Endothelial cell (in vitro differentiated cells): ENCODE measurements at regions not wholly inside any gene's neighbourhood (a gene's known extent, or its start where the extent isn't known, plus 50 kb on each side); places are given as distances from the start of the nearest gene placed in this dataset.

Source experiments
- DNase-seq: peaks from one replicate; pipeline ENCODE4 v3.0.0; 2021; ENCODE audit warnings: low spot score
- H3K27ac Mint-ChIP-seq: one replicate; pipeline ENCODE4 v1.8.0; 2021; ENCODE audit warnings: mixed read lengths, inconsistent platforms; ENCODE audit not compliant: unreplicated experiment
- H3K27me3 Mint-ChIP-seq: one replicate; pipeline ENCODE4 v1.8.0; 2021; ENCODE audit warnings: mild to moderate bottlenecking, moderate library complexity, mixed read lengths, inconsistent platforms; ENCODE audit not compliant: unreplicated experiment
- H3K36me3 Mint-ChIP-seq: one replicate; pipeline ENCODE4 v1.8.0; 2021; ENCODE audit warnings: mild to moderate bottlenecking, low read depth, mixed read lengths, inconsistent platforms; ENCODE audit not compliant: unreplicated experiment
- H3K4me1 Mint-ChIP-seq: one replicate; pipeline ENCODE4 v1.8.0; 2021; ENCODE audit warnings: mild to moderate bottlenecking, mixed read lengths, inconsistent platforms; ENCODE audit not compliant: unreplicated experiment
- H3K4me3 Mint-ChIP-seq: one replicate; pipeline ENCODE4 v1.8.0; 2021; ENCODE audit warnings: mild to moderate bottlenecking, mixed read lengths, inconsistent platforms; ENCODE audit not compliant: unreplicated experiment
- H3K9me3 Mint-ChIP-seq: one replicate; pipeline ENCODE4 v1.8.0; 2021; ENCODE audit warnings: mixed read lengths, inconsistent platforms; ENCODE audit not compliant: unreplicated experiment
- CTCF ChIP-seq: fragments of 200-600 bp; sonication (generic); IDR thresholded peaks from one replicate; pipeline ENCODE4 v1.5.0; 2021; ENCODE audit warnings: antibody characterized with exemption; ENCODE audit not compliant: unreplicated experiment

GRCh38 chr3:148280623-148281242 is 417.0 kb upstream of the AGTR1 start:
- Mint-ChIP-seq H3K4me1 (no peaks in the 10 kb centered on the region), H3K4me3 (no peak overlapping the region), H3K9me3 (no peaks in the 10 kb centered on the region), H3K36me3 (no peaks in the 10 kb centered on the region), H3K27ac (no peak overlapping the region), H3K27me3 (peaks cover 4% of the 10 kb centered on the region)
- no peak for TF ChIP-seq CTCF
- DNase-seq, result no peak

GRCh38 chr3:148289159-148289558 is 408.5 kb upstream of the AGTR1 start:
- no peaks in the 10 kb centered on the region for H3K36me3 Mint-ChIP-seq
- H3K27ac Mint-ChIP-seq, result no peak overlapping the region
- no peak overlapping the region for H3K4me3 Mint-ChIP-seq
- H3K9me3 Mint-ChIP-seq, result no peaks in the 10 kb centered on the region
- no peak for DNase-seq
- no peaks in the 10 kb centered on the region for H3K4me1 Mint-ChIP-seq
- no peak for TF ChIP-seq CTCF
- peaks cover 2% of the 10 kb centered on the region for H3K27me3 Mint-ChIP-seq

GRCh38 chr3:148297013-148297412 is 400.7 kb upstream of the AGTR1 start:
- Mint-ChIP-seq H3K4me3 (no peak overlapping the region), H3K27me3 (no peaks in the 10 kb centered on the region), H3K27ac (no peak overlapping the region), H3K36me3 (no peaks in the 10 kb centered on the region), H3K9me3 (no peaks in the 10 kb centered on the region), H3K4me1 (no peaks in the 10 kb centered on the region)
- TF ChIP-seq CTCF, result no peak
- DNase-seq, result no peak

GRCh38 chr3:148307443-148307843 is 390.3 kb upstream of the AGTR1 start:
- no peaks in the 10 kb centered on the region for H3K27me3 Mint-ChIP-seq
- TF ChIP-seq CTCF, result no peak
- no peaks in the 10 kb centered on the region for H3K4me1 Mint-ChIP-seq
- no peaks in the 10 kb centered on the region for H3K36me3 Mint-ChIP-seq
- H3K27ac Mint-ChIP-seq, result no peak overlapping the region
- no peak overlapping the region for H3K4me3 Mint-ChIP-seq
- no peak for DNase-seq
- no peaks in the 10 kb centered on the region for H3K9me3 Mint-ChIP-seq

GRCh38 chr3:148309390-148310035 is 388.2 kb upstream of the AGTR1 start:
- no peaks in the 10 kb centered on the region for H3K27me3 Mint-ChIP-seq
- peak; percentile 58 for TF ChIP-seq CTCF
- no peaks in the 10 kb centered on the region for H3K4me1 Mint-ChIP-seq
- H3K4me3 Mint-ChIP-seq, result no peak overlapping the region
- no peak overlapping the region for H3K27ac Mint-ChIP-seq
- no peaks in the 10 kb centered on the region for H3K36me3 Mint-ChIP-seq
- DNase-seq, result peak; percentile 52
- H3K9me3 Mint-ChIP-seq, result no peaks in the 10 kb centered on the region
